ENCODE measurements at regions not wholly inside any gene's neighbourhood (a gene's known extent, or its start where the extent isn't known, plus 50 kb on each side); places are given as distances from the start of the nearest gene placed in this dataset.

DNA sequence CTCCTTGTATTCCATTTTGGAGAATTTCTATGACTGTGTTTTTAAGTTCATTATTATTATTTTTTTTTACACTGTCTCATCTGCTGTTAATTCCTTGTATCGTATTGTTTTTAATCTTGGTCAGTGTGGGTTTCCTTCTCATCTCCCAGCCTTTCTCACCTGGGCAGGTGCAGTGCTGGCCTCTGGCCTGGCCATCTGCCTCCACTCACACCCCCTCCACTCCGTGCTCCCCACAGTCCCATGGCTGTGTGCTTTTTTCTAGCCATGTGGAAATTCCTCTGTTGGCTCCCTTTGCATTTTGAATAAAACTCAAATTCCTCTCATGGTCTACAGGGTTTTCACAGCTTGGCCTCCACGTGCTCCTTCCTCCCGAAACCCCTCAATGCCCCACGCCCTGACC lies 50.3 kb upstream of the LINC01488 start:
- TF ChIP-seq, protein P1, sequence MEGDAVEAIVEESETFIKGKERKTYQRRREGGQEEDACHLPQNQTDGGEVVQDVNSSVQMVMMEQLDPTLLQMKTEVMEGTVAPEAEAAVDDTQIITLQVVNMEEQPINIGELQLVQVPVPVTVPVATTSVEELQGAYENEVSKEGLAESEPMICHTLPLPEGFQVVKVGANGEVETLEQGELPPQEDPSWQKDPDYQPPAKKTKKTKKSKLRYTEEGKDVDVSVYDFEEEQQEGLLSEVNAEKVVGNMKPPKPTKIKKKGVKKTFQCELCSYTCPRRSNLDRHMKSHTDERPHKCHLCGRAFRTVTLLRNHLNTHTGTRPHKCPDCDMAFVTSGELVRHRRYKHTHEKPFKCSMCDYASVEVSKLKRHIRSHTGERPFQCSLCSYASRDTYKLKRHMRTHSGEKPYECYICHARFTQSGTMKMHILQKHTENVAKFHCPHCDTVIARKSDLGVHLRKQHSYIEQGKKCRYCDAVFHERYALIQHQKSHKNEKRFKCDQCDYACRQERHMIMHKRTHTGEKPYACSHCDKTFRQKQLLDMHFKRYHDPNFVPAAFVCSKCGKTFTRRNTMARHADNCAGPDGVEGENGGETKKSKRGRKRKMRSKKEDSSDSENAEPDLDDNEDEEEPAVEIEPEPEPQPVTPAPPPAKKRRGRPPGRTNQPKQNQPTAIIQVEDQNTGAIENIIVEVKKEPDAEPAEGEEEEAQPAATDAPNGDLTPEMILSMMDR (IDR thresholded peaks at IDR 0.05), result no peak
- TF ChIP-seq POLR2A (IDR thresholded peaks at IDR 0.05), result no peak

Data from esophagus squamous epithelium (tissue), 4 donors.